K562 (cell line): ENCODE measurements at regions not wholly inside any gene's neighbourhood (a gene's known extent, or its start where the extent isn't known, plus 50 kb on each side); places are given as distances from the start of the nearest gene placed in this dataset.

ENCODE experiments used
- ARID3A ChIP-seq: IDR thresholded peaks from 2 replicates; pipeline ENCODE4 v1.6.1; 2012; ENCODE audit warnings: low read depth, low read length, improper control_type of control experiment, borderline replicate concordance
- GATAD2B ChIP-seq: fragments of 450-650 bp; IDR thresholded peaks from 2 replicates; pipeline ENCODE4 v1.6.1; 2017; ENCODE audit warnings: mild to moderate bottlenecking, borderline replicate concordance
- HDAC8 ChIP-seq: fragments of 450-650 bp; IDR thresholded peaks from 2 replicates; pipeline ENCODE4 v1.6.1; 2016; ENCODE audit warnings: mild to moderate bottlenecking, missing genetic modification characterization, moderate library complexity, missing compliant biosample characterization
- POU5F1 ChIP-seq: fragments of 150-350 bp; IDR thresholded peaks from 2 replicates; pipeline ENCODE4 v1.6.1; 2014; ENCODE audit warnings: borderline replicate concordance, low read length, low read depth, mild to moderate bottlenecking; ENCODE audit not compliant: partially characterized antibody
- SMAD2 ChIP-seq: fragments of 150-350 bp; IDR thresholded peaks from 2 replicates; pipeline ENCODE4 v1.6.1; 2014; ENCODE audit warnings: low read depth, mild to moderate bottlenecking, low read length
- SP2 ChIP-seq: IDR thresholded peaks from 2 replicates; pipeline ENCODE4 v1.6.1; 2011; ENCODE audit warnings: mild to moderate bottlenecking, low read depth, low read length, moderate library complexity; ENCODE audit not compliant: poor library complexity, severe bottlenecking; ENCODE audit errors: extremely low read depth
- TAL1 ChIP-seq: fragments of 450-650 bp; IDR thresholded peaks from 2 replicates; pipeline ENCODE4 v1.6.1; 2016; ENCODE audit warnings: mild to moderate bottlenecking
- TOE1 ChIP-seq, 2 experiments: fragments of 450-650 bp in 1 of 2; sonication (generic) in 1 of 2; formaldehyde crosslinking in 1 of 2; IDR thresholded peaks; 2 replicates each; pipeline versions ENCODE4 v1.7.1 to v1.8.0; 2016 to 2022; ENCODE audit warnings: borderline replicate concordance in 2 of 2, mild to moderate bottlenecking in 2 of 2, antibody characterized with exemption in 1 of 2, inconsistent platforms in 1 of 2, low read depth in 1 of 2, missing genetic modification reagents in 1 of 2, moderate library complexity in 1 of 2
- ZBED1 ChIP-seq: IDR thresholded peaks from 2 replicates; pipeline ENCODE4 v1.6.1; 2014
- ZNF197 ChIP-seq: fragments of 200-800 bp; sonication (Bioruptor generic); IDR thresholded peaks from 2 replicates; pipeline ENCODE4 v1.6.1; 2016; ENCODE audit warnings: low read depth, missing genetic modification characterization, missing compliant biosample characterization
- ZNF277 ChIP-seq: fragments of 250-450 bp; sonication (Bioruptor Pico); IDR thresholded peaks from 2 replicates; pipeline ENCODE4 v1.8.0; 2022; ENCODE audit warnings: inconsistent platforms, mild to moderate bottlenecking, moderate library complexity, borderline replicate concordance

DNA sequence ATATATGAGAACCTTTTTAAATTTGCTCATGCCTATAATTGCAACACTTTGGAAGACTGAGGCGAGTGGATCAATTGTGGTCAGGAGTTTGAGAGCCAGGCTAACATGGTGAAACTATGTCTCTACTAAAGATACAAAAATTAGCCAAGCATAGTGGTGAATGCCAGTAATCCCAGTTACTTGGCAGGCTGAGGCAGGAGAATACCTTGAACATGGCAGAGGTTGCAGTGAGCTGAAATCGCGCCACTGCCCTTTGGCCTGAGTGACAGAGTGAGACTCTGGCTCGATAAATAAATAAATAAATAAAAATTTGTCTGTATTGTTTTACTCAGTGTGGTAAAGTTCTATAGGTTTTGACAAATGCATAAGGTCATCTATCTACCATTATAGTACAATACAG lies 218.2 kb downstream of the ZC4H2 start (continued):
- TF ChIP-seq ZNF277 (CRISPR knock-in tag): no peak
- TF ChIP-seq SMAD2: no peak
- no peak for TF ChIP-seq HDAC8
- no peak for TF ChIP-seq ZNF197 (CRISPR knock-in tag)
- no peak for TF ChIP-seq SP2
- no peak for TF ChIP-seq TOE1 (IDR thresholded peaks at IDR 0.05; ENCODE audit: borderline replicate concordance)
- no peak for TF ChIP-seq TOE1 (CRISPR knock-in tag; IDR thresholded peaks at IDR 0.05; ENCODE audit: borderline replicate concordance, low read depth)
- no peak for TF ChIP-seq ZBED1
- no peak for TF ChIP-seq TAL1
- TF ChIP-seq GATAD2B: no peak
- no peak for TF ChIP-seq POU5F1
- no peak for TF ChIP-seq ARID3A
